Mesenchymal stem cell (in vitro differentiated cells and primary cell): ENCODE measurements at regions not wholly inside any gene's neighbourhood (a gene's known extent, or its start where the extent isn't known, plus 50 kb on each side); places are given as distances from the start of the nearest gene placed in this dataset.

Experiments used
- DNase-seq: peaks from one replicate; pipeline ENCODE4 v3.0.0-alpha.2; 2013
- H2AFZ ChIP-seq: one replicate; pipeline ENCODE4 v1.6.1; 2013; ENCODE audit warnings: low read depth, mild to moderate bottlenecking, control low read depth, inconsistent platforms, low read length, moderate library complexity
- H2AK5ac ChIP-seq: 2 replicates; pipeline ENCODE4 v1.6.1; 2013; ENCODE audit warnings: low read length, moderate library complexity, mild to moderate bottlenecking, inconsistent platforms; ENCODE audit not compliant: severe bottlenecking
- H2BK120ac ChIP-seq: one replicate; pipeline ENCODE4 v1.6.1; 2013; ENCODE audit warnings: low read depth, mild to moderate bottlenecking, inconsistent platforms, low read length, moderate library complexity
- H2BK12ac ChIP-seq, 2 experiments: one replicate each; pipeline ENCODE4 v1.6.1; 2013; ENCODE audit warnings: inconsistent platforms in 2 of 2, low read length in 2 of 2, mild to moderate bottlenecking in 2 of 2, moderate library complexity in 2 of 2, control low read depth in 1 of 2
- H2BK15ac ChIP-seq: one replicate; pipeline ENCODE4 v1.6.1; 2013; ENCODE audit warnings: mild to moderate bottlenecking, low read depth, inconsistent platforms; ENCODE audit not compliant: poor library complexity, severe bottlenecking
- H2BK5ac ChIP-seq: 2 replicates; pipeline ENCODE4 v1.6.1; 2013; ENCODE audit warnings: low read depth, mild to moderate bottlenecking, low read length, control low read depth, inconsistent platforms; ENCODE audit not compliant: poor library complexity, severe bottlenecking
- H3K14ac ChIP-seq, 2 experiments: one replicate each; pipeline ENCODE4 v1.6.1; 2013; ENCODE audit warnings: inconsistent platforms in 2 of 2, low read length in 2 of 2, control low read depth in 1 of 2, mild to moderate bottlenecking in 1 of 2, moderate library complexity in 1 of 2
- H3K18ac ChIP-seq, 2 experiments: one replicate each; pipeline ENCODE4 v1.6.1; 2013; ENCODE audit warnings: inconsistent platforms in 2 of 2, low read length in 2 of 2, control low read depth in 1 of 2, low read depth in 1 of 2, mild to moderate bottlenecking in 1 of 2
- H3K23ac ChIP-seq, 2 experiments: one replicate each; pipeline ENCODE4 v1.6.1; 2013; ENCODE audit warnings: inconsistent platforms in 2 of 2, low read length in 2 of 2, mild to moderate bottlenecking in 2 of 2, moderate library complexity in 2 of 2, control low read depth in 1 of 2
- H3K27ac ChIP-seq: 2 replicates; pipeline ENCODE4 v1.5.1; 2013; ENCODE audit warnings: mild to moderate bottlenecking, moderate library complexity, low read length, control low read depth, inconsistent platforms; ENCODE audit not compliant: poor library complexity, severe bottlenecking
- H3K27me3 ChIP-seq, 2 experiments: 2 replicates each; pipeline versions ENCODE4 v1.6.1 to v1.7.0; 2013; ENCODE audit warnings: low read length in 2 of 2, mild to moderate bottlenecking in 2 of 2, moderate library complexity in 2 of 2, control low read depth in 1 of 2, inconsistent platforms in 1 of 2; ENCODE audit not compliant: control insufficient read depth in 1 of 2, insufficient read depth in 1 of 2
- H3K36me3 ChIP-seq, 2 experiments: 2 replicates each; pipeline versions ENCODE4 v1.6.1 to v1.7.0; 2013; ENCODE audit warnings: low read length in 2 of 2, control low read depth in 1 of 2, inconsistent platforms in 1 of 2, low read depth in 1 of 2, mild to moderate bottlenecking in 1 of 2; ENCODE audit not compliant: insufficient read depth in 2 of 2, control insufficient read depth in 1 of 2
- H3K4ac ChIP-seq, 2 experiments: one replicate each; pipeline ENCODE4 v1.6.1; 2013; ENCODE audit warnings: inconsistent platforms in 2 of 2, low read length in 2 of 2, mild to moderate bottlenecking in 2 of 2, moderate library complexity in 2 of 2, control low read depth in 1 of 2, low read depth in 1 of 2
- H3K4me1 ChIP-seq: 2 replicates; pipeline ENCODE4 v1.6.1; 2013; ENCODE audit warnings: low read depth, low read length, control low read depth; ENCODE audit not compliant: control insufficient read depth, insufficient read depth
- H3K4me2 ChIP-seq: 2 replicates; pipeline ENCODE4 v1.6.1; 2013; ENCODE audit warnings: low read length, mild to moderate bottlenecking, inconsistent platforms; ENCODE audit not compliant: poor library complexity, severe bottlenecking
- H3K4me3 ChIP-seq, 2 experiments: 2 replicates each; pipeline versions ENCODE4 v1.5.1 to v1.7.0; 2013; ENCODE audit warnings: low read length in 2 of 2, mild to moderate bottlenecking in 2 of 2, control low read depth in 1 of 2, low read depth in 1 of 2; ENCODE audit not compliant: insufficient read depth in 1 of 2
- H3K79me1 ChIP-seq: replicated peaks from 2 replicates; pipeline ENCODE4 v1.6.1; 2013; ENCODE audit warnings: mild to moderate bottlenecking, control low read depth, low read length, inconsistent platforms; ENCODE audit not compliant: poor library complexity, severe bottlenecking
- H3K9ac ChIP-seq: 2 replicates; pipeline ENCODE4 v1.7.0; 2013; ENCODE audit warnings: mild to moderate bottlenecking, low read length, moderate library complexity
- H3K9me3 ChIP-seq: 2 replicates; pipeline ENCODE4 v1.7.0; 2013; ENCODE audit warnings: mild to moderate bottlenecking, low read length; ENCODE audit not compliant: control insufficient read depth
- H4K8ac ChIP-seq: one replicate; pipeline ENCODE4 v1.6.1; 2013; ENCODE audit warnings: inconsistent platforms, mild to moderate bottlenecking, low read length, moderate library complexity
- H4K91ac ChIP-seq: one replicate; pipeline ENCODE4 v1.6.1; 2013; ENCODE audit warnings: mild to moderate bottlenecking, low read length, inconsistent platforms
- WGBS: methylation state at CpG from one replicate; pipeline ENCODE4 v1.1.7; 2013; ENCODE audit warnings: mixed read lengths; 5-methylcytosine and 5-hydroxymethylcytosine counted together

DNA sequence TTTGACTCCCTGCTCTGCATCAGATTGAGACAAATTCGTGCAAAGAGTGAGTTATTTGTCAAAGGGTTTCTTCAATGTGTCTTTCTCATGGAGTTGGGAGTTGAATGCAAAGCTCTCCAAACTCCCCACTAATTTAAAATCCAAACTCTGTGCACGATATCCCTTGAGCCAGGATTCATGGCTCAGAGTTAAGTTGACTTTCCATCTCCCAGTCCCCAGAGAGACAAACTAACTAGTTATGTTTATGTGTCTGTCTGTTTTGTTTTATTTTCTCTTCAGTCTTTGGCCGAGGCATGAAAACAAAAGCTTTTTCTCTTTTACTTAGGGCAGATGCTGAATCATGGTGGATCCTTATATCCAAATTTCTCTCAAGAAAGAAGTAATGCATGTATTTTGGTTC, 570.0 kb upstream of the CDH5 start:
- H2BK120ac ChIP-seq = no peak overlapping the region
- H3K9me3 ChIP-seq = no peaks in the 10 kb centered on the region
- no peak overlapping the region for H3K4me3 ChIP-seq
- no peak overlapping the region for H3K27ac ChIP-seq
- H3K9ac ChIP-seq = no peak overlapping the region
- H3K27me3 ChIP-seq = no peaks in the 10 kb centered on the region
- no peak overlapping the region for H3K18ac ChIP-seq
- H2AFZ ChIP-seq = no peak overlapping the region
- no peaks in the 10 kb centered on the region for H3K79me1 ChIP-seq
- H4K91ac ChIP-seq = no peak overlapping the region
- no peak overlapping the region for H4K8ac ChIP-seq
- DNase-seq = no peak
- H2BK15ac ChIP-seq = no peak overlapping the region
- H3K4ac ChIP-seq = no peak overlapping the region
- H2BK5ac ChIP-seq = no peak overlapping the region
- WGBS = 56% methylated on average over 1 of the region's 3 CpGs
- H3K36me3 ChIP-seq = no peaks in the 10 kb centered on the region
- no peak overlapping the region for H2AK5ac ChIP-seq
- H3K4me2 ChIP-seq = no peak overlapping the region
- H3K14ac ChIP-seq = no peak overlapping the region
- H3K4me1 ChIP-seq = no peaks in the 10 kb centered on the region
- no peak overlapping the region for H3K23ac ChIP-seq
- H2BK12ac ChIP-seq = no peak overlapping the region

DNA sequence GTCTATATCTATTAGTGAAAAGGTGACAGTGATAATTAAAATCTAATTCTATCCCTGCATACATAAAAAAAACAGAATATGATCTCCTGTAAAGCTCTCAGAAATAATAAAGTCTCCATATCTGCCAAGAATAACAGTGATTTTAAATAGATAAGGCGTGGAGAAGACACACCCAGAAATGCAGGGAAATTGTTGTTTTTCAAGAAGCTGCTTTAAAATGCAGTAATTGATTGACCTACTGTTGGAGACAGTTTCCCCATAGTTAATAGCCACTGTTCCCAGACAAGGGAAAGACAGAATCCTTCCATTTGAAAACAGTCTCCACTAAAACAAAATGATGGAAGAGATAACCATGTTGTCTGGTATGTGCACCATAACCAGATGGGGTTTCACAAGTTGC, 571.5 kb upstream of the CDH5 start:
- no peak overlapping the region for H2AFZ ChIP-seq
- H2AK5ac ChIP-seq = no peak overlapping the region
- H3K4ac ChIP-seq = no peak overlapping the region
- no CpG with 5 or more reads among the region's 1 CpG for WGBS
- H2BK120ac ChIP-seq = no peak overlapping the region
- no peak overlapping the region for H3K14ac ChIP-seq
- H4K91ac ChIP-seq = no peak overlapping the region
- no peak overlapping the region for H3K4me2 ChIP-seq
- no peak overlapping the region for H2BK5ac ChIP-seq
- H3K27me3 ChIP-seq = no peaks in the 10 kb centered on the region
- H3K79me1 ChIP-seq = no peaks in the 10 kb centered on the region
- H3K23ac ChIP-seq = no peak overlapping the region
- H3K4me1 ChIP-seq = no peaks in the 10 kb centered on the region
- DNase-seq = no peak
- no peak overlapping the region for H4K8ac ChIP-seq
- H2BK12ac ChIP-seq = no peak overlapping the region
- no peak overlapping the region for H3K4me3 ChIP-seq
- no peak overlapping the region for H2BK15ac ChIP-seq
- no peak overlapping the region for H3K9ac ChIP-seq
- H3K27ac ChIP-seq = no peak overlapping the region
- H3K18ac ChIP-seq = no peak overlapping the region
- no peaks in the 10 kb centered on the region for H3K36me3 ChIP-seq
- no peaks in the 10 kb centered on the region for H3K9me3 ChIP-seq

DNA sequence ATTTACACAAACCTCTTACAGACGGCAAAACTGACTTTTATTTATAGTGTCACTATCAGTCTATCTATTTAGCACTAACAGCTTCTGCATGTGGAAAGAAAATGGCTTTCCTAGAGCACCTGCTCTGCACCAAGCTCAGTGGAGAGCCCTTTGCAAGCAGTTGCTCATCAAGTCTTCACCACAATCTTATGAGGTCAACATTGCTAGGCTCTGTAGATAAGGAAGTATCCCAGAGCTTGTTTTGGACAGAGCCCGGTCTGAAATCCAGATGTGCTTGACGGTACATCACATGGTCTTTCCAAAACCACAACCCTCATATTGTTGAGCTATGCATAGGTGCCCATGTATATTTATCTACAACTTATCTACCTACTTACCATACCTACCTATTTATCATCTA, 572.7 kb upstream of the CDH5 start:
- no peak overlapping the region for H3K4ac ChIP-seq
- H2BK15ac ChIP-seq = no peak overlapping the region
- H2BK5ac ChIP-seq = no peak overlapping the region
- no peak overlapping the region for H3K4me2 ChIP-seq
- no peak overlapping the region for H3K18ac ChIP-seq
- no peak overlapping the region for H3K23ac ChIP-seq
- H2AFZ ChIP-seq = no peak overlapping the region
- H3K9ac ChIP-seq = no peak overlapping the region
- H3K9me3 ChIP-seq = no peaks in the 10 kb centered on the region
- no peak overlapping the region for H3K4me3 ChIP-seq
- no peaks in the 10 kb centered on the region for H3K36me3 ChIP-seq
- no peak overlapping the region for H2AK5ac ChIP-seq
- DNase-seq = no peak
- no peak overlapping the region for H2BK12ac ChIP-seq
- H3K27me3 ChIP-seq = no peaks in the 10 kb centered on the region
- WGBS = 83% methylated on average over 3 of the region's 3 CpGs
- H4K91ac ChIP-seq = no peak overlapping the region
- H4K8ac ChIP-seq = no peak overlapping the region
- no peak overlapping the region for H3K27ac ChIP-seq
- H3K4me1 ChIP-seq = no peaks in the 10 kb centered on the region
- no peak overlapping the region for H2BK120ac ChIP-seq
- H3K14ac ChIP-seq = no peak overlapping the region
- no peaks in the 10 kb centered on the region for H3K79me1 ChIP-seq

DNA sequence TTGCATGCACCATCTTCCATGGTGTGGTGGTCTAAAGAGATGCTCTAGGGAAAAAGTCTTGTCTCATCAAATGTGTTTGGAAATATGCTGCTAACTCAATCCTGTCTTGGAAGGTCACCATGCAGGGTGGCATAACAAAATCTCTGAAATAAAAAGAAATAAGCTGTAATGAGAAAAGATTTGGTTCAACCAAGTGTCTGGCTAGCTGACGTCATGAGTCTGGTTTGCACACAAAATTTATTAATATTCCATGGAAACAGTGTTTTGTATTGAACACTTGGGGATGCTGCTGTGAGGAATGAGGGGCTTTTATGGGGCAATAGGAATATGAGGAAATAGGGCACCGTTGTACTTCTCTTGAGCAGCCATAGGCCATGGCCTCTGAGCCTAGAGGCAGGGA, 575.7 kb upstream of the CDH5 start:
- H3K4me1 ChIP-seq = no peaks in the 10 kb centered on the region
- H3K27me3 ChIP-seq = no peaks in the 10 kb centered on the region
- no peak overlapping the region for H3K4me2 ChIP-seq
- no peak overlapping the region for H3K18ac ChIP-seq
- no peaks in the 10 kb centered on the region for H3K79me1 ChIP-seq
- H3K14ac ChIP-seq = no peak overlapping the region
- no peak overlapping the region for H2BK12ac ChIP-seq
- H3K9me3 ChIP-seq = no peaks in the 10 kb centered on the region
- H3K4me3 ChIP-seq = no peak overlapping the region
- 89% methylated on average over 2 of the region's 2 CpGs for WGBS
- no peak overlapping the region for H3K23ac ChIP-seq
- H2BK15ac ChIP-seq = no peak overlapping the region
- no peak overlapping the region for H2BK120ac ChIP-seq
- no peak overlapping the region for H4K91ac ChIP-seq
- H3K9ac ChIP-seq = no peak overlapping the region
- no peaks in the 10 kb centered on the region for H3K36me3 ChIP-seq
- H2AFZ ChIP-seq = no peak overlapping the region
- H4K8ac ChIP-seq = no peak overlapping the region
- H3K4ac ChIP-seq = no peak overlapping the region
- no peak overlapping the region for H2AK5ac ChIP-seq
- H2BK5ac ChIP-seq = no peak overlapping the region
- H3K27ac ChIP-seq = no peak overlapping the region
- no peak for DNase-seq
